H9 (cell line): ENCODE measurements at regions not wholly inside any gene's neighbourhood (a gene's known extent, or its start where the extent isn't known, plus 50 kb on each side); places are given as distances from the start of the nearest gene placed in this dataset.

Experiments
- DNase-seq: peaks from one replicate; pipeline ENCODE4 v3.0.0-alpha.2; 2017
- H2AFZ ChIP-seq: one replicate; pipeline ENCODE4 v1.6.1; 2013; ENCODE audit warnings: mild to moderate bottlenecking, low read length, control low read depth, moderate library complexity
- H2AK5ac ChIP-seq: 2 replicates; pipeline ENCODE4 v1.6.1; 2013; ENCODE audit warnings: low read length, control low read depth, mixed read lengths; ENCODE audit not compliant: insufficient read length
- H2BK120ac ChIP-seq: one replicate; pipeline ENCODE4 v1.6.1; 2013; ENCODE audit warnings: low read depth, mild to moderate bottlenecking, low read length, control low read depth, inconsistent platforms; ENCODE audit not compliant: poor library complexity, severe bottlenecking
- H2BK12ac ChIP-seq: 2 replicates; pipeline ENCODE4 v1.6.1; 2013; ENCODE audit warnings: low read length, control low read depth, mixed read lengths, low read depth; ENCODE audit not compliant: insufficient read length
- H2BK15ac ChIP-seq: 2 replicates; pipeline ENCODE4 v1.6.1; 2013; ENCODE audit warnings: low read depth, low read length, control low read depth
- H2BK20ac ChIP-seq: one replicate; pipeline ENCODE4 v1.6.1; 2013; ENCODE audit warnings: low read depth, mild to moderate bottlenecking, low read length, control low read depth, inconsistent platforms; ENCODE audit not compliant: poor library complexity, severe bottlenecking
- H2BK5ac ChIP-seq: 2 replicates; pipeline ENCODE4 v1.6.1; 2013; ENCODE audit warnings: low read length, control low read depth, mixed read lengths; ENCODE audit not compliant: insufficient read length
- H3K14ac ChIP-seq: 2 replicates; pipeline ENCODE4 v1.6.1; 2013; ENCODE audit warnings: low read length, control low read depth; ENCODE audit not compliant: insufficient read depth
- H3K18ac ChIP-seq: 2 replicates; pipeline ENCODE4 v1.6.1; 2013; ENCODE audit warnings: low read depth, mild to moderate bottlenecking, mixed read lengths, low read length, control low read depth; ENCODE audit not compliant: insufficient read length
- H3K23ac ChIP-seq: 2 replicates; pipeline ENCODE4 v1.6.1; 2013; ENCODE audit warnings: low read length, control low read depth, mixed read lengths, low read depth; ENCODE audit not compliant: insufficient read length
- H3K23me2 ChIP-seq: 2 replicates; pipeline ENCODE4 v1.6.1; 2013; ENCODE audit warnings: low read depth, mild to moderate bottlenecking, mixed read lengths, low read length, control low read depth; ENCODE audit not compliant: insufficient read length, poor library complexity, severe bottlenecking
- H3K27ac ChIP-seq: 2 replicates; pipeline ENCODE4 v1.5.1; 2013; ENCODE audit warnings: low read length, control low read depth, mixed read lengths, low read depth; ENCODE audit not compliant: insufficient read length
- H3K27me3 ChIP-seq: 2 replicates; pipeline ENCODE4 v1.6.1; 2013; ENCODE audit warnings: low read length, control low read depth, inconsistent platforms; ENCODE audit not compliant: insufficient read depth
- H3K4ac ChIP-seq: 2 replicates; pipeline ENCODE4 v1.6.1; 2013; ENCODE audit warnings: low read depth, mild to moderate bottlenecking, control low read depth, inconsistent platforms, low read length, moderate library complexity
- H3K4me1 ChIP-seq: 2 replicates; pipeline ENCODE4 v1.6.1; 2013; ENCODE audit warnings: low read length, control low read depth, inconsistent platforms; ENCODE audit not compliant: insufficient read depth
- H3K4me2 ChIP-seq: 2 replicates; pipeline ENCODE4 v1.6.1; 2013; ENCODE audit warnings: low read length, control low read depth, mixed read lengths; ENCODE audit not compliant: insufficient read length, insufficient read depth
- H3K56ac ChIP-seq: 2 replicates; pipeline ENCODE4 v1.6.1; 2013; ENCODE audit warnings: low read depth, mild to moderate bottlenecking, mixed read lengths, low read length, control low read depth; ENCODE audit not compliant: insufficient read length
- H3K79me1 ChIP-seq: 2 replicates; pipeline ENCODE4 v1.6.1; 2013; ENCODE audit warnings: low read depth, mild to moderate bottlenecking, moderate library complexity, low read length, control low read depth, inconsistent platforms; ENCODE audit not compliant: insufficient read depth, poor library complexity, severe bottlenecking
- H3K79me2 ChIP-seq: 2 replicates; pipeline ENCODE4 v1.6.1; 2013; ENCODE audit warnings: low read length, control low read depth, inconsistent platforms; ENCODE audit not compliant: insufficient read depth
- H3K9ac ChIP-seq: 2 replicates; pipeline ENCODE4 v1.6.1; 2013; ENCODE audit warnings: low read length, control low read depth, mixed read lengths; ENCODE audit not compliant: insufficient read length; ENCODE audit errors: extremely low read depth
- H3K9me3 ChIP-seq: one replicate; pipeline ENCODE4 v1.6.1; 2013; ENCODE audit warnings: low read depth, low read length, inconsistent platforms; ENCODE audit not compliant: control insufficient read depth
- H3T11ph ChIP-seq: one replicate; pipeline ENCODE4 v1.6.1; 2013; ENCODE audit warnings: mild to moderate bottlenecking, low read length, control low read depth, inconsistent platforms
- H4K20me1 ChIP-seq: one replicate; pipeline ENCODE4 v1.6.1; 2013; ENCODE audit not compliant: control insufficient read depth, insufficient read length, insufficient read depth
- H4K5ac ChIP-seq: 2 replicates; pipeline ENCODE4 v1.6.1; 2013; ENCODE audit warnings: low read depth, mild to moderate bottlenecking, mixed read lengths, low read length, control low read depth; ENCODE audit not compliant: insufficient read length
- H4K8ac ChIP-seq: replicated peaks from 2 replicates; pipeline ENCODE4 v1.6.1; 2013; ENCODE audit warnings: low read length, control low read depth, mixed read lengths, low read depth; ENCODE audit not compliant: insufficient read length
- H4K91ac ChIP-seq: 2 replicates; pipeline ENCODE4 v1.6.1; 2013; ENCODE audit warnings: low read depth, mild to moderate bottlenecking, moderate library complexity, mixed read lengths, low read length, control low read depth; ENCODE audit not compliant: insufficient read length
- H3K27ac Mint-ChIP-seq, 3 experiments: 2 replicates in 2 of 3; 3 replicates in 1 of 3; pipeline ENCODE4 v1.8.0; 2020 to 2021; ENCODE audit warnings: mixed read lengths in 3 of 3, mild to moderate bottlenecking in 1 of 3, moderate library complexity in 1 of 3
- H3K27me3 Mint-ChIP-seq: 2 replicates; pipeline ENCODE4 v1.8.0; 2021; ENCODE audit warnings: low read depth, mild to moderate bottlenecking, moderate library complexity, mixed read lengths
- H3K36me3 Mint-ChIP-seq, 3 experiments: 2 replicates in 2 of 3; 3 replicates in 1 of 3; pipeline ENCODE4 v1.8.0; 2020 to 2021; ENCODE audit warnings: low read depth in 3 of 3, mixed read lengths in 3 of 3; ENCODE audit not compliant: insufficient read depth in 1 of 3
- H3K4me1 Mint-ChIP-seq, 2 experiments: 2 replicates each; pipeline ENCODE4 v1.8.0; 2020; ENCODE audit warnings: mixed read lengths in 2 of 2
- H3K4me3 Mint-ChIP-seq, 2 experiments: 2 replicates in 1 of 2; 3 replicates in 1 of 2; pipeline ENCODE4 v1.8.0; 2020 to 2021; ENCODE audit warnings: mild to moderate bottlenecking in 2 of 2, mixed read lengths in 2 of 2, moderate library complexity in 1 of 2
- H3K9me3 Mint-ChIP-seq, 2 experiments: 2 replicates in 1 of 2; 3 replicates in 1 of 2; pipeline ENCODE4 v1.8.0; 2020; ENCODE audit warnings: mild to moderate bottlenecking in 2 of 2, mixed read lengths in 2 of 2, moderate library complexity in 1 of 2
- CTCF ChIP-seq: fragments of 200-600 bp; sonication (generic); conservative IDR thresholded peaks from 3 replicates; pipeline ENCODE4 v1.8.0; 2021; ENCODE audit warnings: antibody characterized with exemption, mild to moderate bottlenecking
- WGBS: extraction: QIAGEN DNeasy Blood & Tissue Kit; methylation state at CpG from one replicate; pipeline ENCODE4 v1.1.7; 2013; ENCODE audit warnings: missing lambda C conversion rate, low lambda C conversion rate, mixed read lengths; ENCODE audit not compliant: insufficient read length; ENCODE audit errors: extremely low coverage; 5-methylcytosine and 5-hydroxymethylcytosine counted together

GRCh38 chr1:244325056-244325758, 126.5 kb downstream of the ADSS2 start:
- Histone ChIP-seq H3K23me2 (no peaks in the 10 kb centered on the region), H2BK120ac (no peak overlapping the region), H3K23ac (no peak overlapping the region), H3K27ac (no peak overlapping the region), H3K79me2 (no peaks in the 10 kb centered on the region), H3K18ac (no peak overlapping the region), H3K9ac (no peak overlapping the region), H3K14ac (no peak overlapping the region), H4K91ac (no peak overlapping the region), H2AFZ (no peak overlapping the region), H2BK12ac (no peak overlapping the region), H4K8ac (no peak overlapping the region), H3T11ph (no peak overlapping the region), H3K4me2 (no peak overlapping the region), H2BK5ac (no peak overlapping the region), H2BK20ac (no peak overlapping the region), H4K5ac (no peak overlapping the region), H3K79me1 (no peaks in the 10 kb centered on the region), H3K4me1 (peaks cover 8% of the 10 kb centered on the region; the same call in 1 of the 2 replicates), H3K27me3 (no peaks in the 10 kb centered on the region), H2BK15ac (no peak overlapping the region), H3K4ac (no peak overlapping the region), H3K9me3 (no peaks in the 10 kb centered on the region), H4K20me1 (no peaks in the 10 kb centered on the region), H3K56ac (no peak overlapping the region), H2AK5ac (no peak overlapping the region)
- H3K9me3 Mint-ChIP-seq, result peaks cover 10 to 11% of the 10 kb centered on the region in 2 experiments
- H3K4me3 Mint-ChIP-seq, result no peak overlapping the region
- DNase-seq, result peak; percentile 12
- WGBS, result no CpG with 5 or more reads among the region's 8 CpGs
- H3K27ac Mint-ChIP-seq, result no peak overlapping the region
- H3K36me3 Mint-ChIP-seq, result peaks cover 2 to 13% (median 2%) of the 10 kb centered on the region in 3 experiments; a peak in 5 of 7 replicates
- H3K27me3 Mint-ChIP-seq, result no peaks in the 10 kb centered on the region; the same call in 1 of the 2 replicates
- TF ChIP-seq CTCF, result no peak
- peaks cover 17 to 25% of the 10 kb centered on the region in 2 experiments for H3K4me1 Mint-ChIP-seq
